Posterior vena cava (tissue), 2 donors: ENCODE measurements at regions not wholly inside any gene's neighbourhood (a gene's known extent, or its start where the extent isn't known, plus 50 kb on each side); places are given as distances from the start of the nearest gene placed in this dataset.
"Not testable (repeated sequence)": the region's sequence is repeated elsewhere in the genome, so short reads cannot be mapped to it uniquely, and the experiment has no call there.

Experiments used
- DNase-seq: peaks from one replicate; pipeline ENCODE4 v3.0.0-alpha.2; 2020; ENCODE audit warnings: low spot score
- intact Hi-C, 2 donors: fragments of 100-400 bp; cut with DNase I; formaldehyde crosslinking; loops; one replicate each; pipeline versions ENCODE4 v1.14.1 to v1.14.2; 2022 to 2023
- donor health status: DM: yes; HTN: yes; CAD: no.
- donor health status: DM: yes; HTN: yes; CAD: no.

GRCh38 chr7:126185959-126186580 is 1066.7 kb downstream of the GRM8 start:
- intact Hi-C loops: no loop called here
- DNase-seq: peak; percentile 48

DNA sequence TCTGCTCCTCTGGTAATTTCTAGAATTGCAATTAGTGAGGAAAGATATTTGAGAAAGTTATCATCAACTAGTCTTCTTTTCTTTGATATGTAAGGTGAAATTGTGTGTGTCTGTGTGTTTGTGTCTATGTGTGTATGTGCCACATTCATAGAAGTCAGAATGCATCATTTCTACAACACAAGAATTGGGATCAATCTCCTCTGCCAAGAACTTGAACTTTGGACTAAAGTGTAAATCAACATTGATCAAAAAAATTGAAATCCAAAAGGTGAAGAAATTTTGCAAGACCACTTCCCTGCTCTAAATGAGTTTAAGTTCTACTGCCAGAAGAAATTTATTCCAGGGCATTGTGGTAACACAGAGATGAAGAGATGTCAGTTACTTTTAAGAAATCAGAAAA is 1072.8 kb downstream of the GRM8 start:
- no peak for DNase-seq
- intact Hi-C loops: no loop called here

DNA sequence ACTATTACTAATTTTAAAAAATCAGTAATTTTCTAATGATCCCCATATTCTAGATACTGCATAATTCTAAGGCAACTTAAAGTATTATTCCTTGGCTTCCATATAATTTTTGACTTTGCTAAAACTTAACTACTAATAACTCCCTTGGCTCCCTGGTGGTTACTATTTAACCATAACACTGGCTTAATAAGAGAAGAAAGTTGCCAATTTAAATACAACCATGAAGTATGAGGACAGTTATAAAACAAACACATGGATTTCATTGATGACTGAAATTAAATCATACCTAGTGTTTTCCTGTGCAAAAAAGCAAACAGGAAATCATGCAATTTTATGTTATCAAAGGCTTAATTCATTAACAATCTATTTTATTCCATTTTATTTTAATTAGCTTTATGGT is 1073.9 kb downstream of the GRM8 start:
- intact Hi-C loops: no loop called here
- DNase-seq: no peak

GRCh38 chr7:126177782-126178181 is 1075.0 kb downstream of the GRM8 start:
- intact Hi-C loops: no loop called here
- DNase-seq: no peak

GRCh38 chr7:126166645-126167044 is 1086.1 kb downstream of the GRM8 start:
- no peak for DNase-seq
- intact Hi-C loops: loop anchor here in 1 of 2 donors (2.0 kb wide), 1 partner anchor 68 kb away; no protein-coding TSS in a partner anchor

GRCh38 chr7:126163647-126164046 is 1089.1 kb downstream of the GRM8 start:
- intact Hi-C loops: no loop called here
- no peak for DNase-seq

DNA sequence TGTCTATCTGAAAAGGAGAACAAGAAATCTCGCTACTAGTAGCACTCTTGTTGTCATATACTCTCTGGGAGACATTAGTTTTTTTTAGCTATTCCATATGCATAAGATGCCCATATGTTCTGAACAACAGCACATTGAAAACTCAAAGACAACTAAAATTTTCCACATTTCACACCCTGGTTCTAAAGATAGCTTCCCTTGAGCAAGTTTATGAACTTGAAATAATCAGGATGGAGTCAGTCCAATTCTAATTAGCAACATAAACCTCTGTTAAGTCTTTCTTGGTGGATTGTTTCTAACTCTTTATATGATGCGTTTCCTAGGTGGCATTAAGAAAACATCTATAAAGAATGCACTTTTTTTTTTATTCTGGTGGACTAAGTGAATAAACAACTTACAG is 1095.3 kb downstream of the GRM8 start:
- DNase-seq: no peak
- intact Hi-C loops: no loop called here

DNA sequence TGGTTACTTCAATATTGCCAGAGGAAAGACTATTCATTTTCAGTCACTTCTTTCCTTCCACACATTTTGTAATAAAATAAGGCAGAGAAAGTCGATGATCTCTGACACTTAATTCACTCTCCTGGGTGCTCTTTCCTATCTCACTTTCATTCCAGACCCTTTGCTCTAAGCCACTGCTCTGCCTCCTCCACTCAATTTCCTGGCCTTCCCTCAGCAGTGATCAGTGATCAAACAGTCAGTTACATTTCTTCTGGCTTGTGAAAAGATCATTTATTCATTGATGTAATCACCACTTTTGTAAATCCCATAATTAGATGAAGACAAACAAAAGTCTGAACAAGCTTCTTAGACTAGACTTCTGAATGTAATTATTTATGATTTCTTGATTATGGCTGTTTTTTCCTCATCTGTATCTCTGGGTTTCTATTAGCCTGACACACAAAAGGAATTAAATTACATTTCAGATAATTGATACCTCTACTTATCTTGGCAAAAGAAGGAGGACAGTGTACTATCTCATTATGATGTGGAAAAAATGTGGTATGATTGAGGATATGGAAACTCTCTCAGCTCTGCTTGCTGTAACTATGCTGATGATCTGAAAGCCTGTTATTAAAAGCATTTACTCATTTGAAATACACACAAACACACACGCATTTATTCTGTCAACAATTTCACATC is 1102.3 kb downstream of the GRM8 start:
- DNase-seq: no peak
- intact Hi-C loops: no loop called here

DNA sequence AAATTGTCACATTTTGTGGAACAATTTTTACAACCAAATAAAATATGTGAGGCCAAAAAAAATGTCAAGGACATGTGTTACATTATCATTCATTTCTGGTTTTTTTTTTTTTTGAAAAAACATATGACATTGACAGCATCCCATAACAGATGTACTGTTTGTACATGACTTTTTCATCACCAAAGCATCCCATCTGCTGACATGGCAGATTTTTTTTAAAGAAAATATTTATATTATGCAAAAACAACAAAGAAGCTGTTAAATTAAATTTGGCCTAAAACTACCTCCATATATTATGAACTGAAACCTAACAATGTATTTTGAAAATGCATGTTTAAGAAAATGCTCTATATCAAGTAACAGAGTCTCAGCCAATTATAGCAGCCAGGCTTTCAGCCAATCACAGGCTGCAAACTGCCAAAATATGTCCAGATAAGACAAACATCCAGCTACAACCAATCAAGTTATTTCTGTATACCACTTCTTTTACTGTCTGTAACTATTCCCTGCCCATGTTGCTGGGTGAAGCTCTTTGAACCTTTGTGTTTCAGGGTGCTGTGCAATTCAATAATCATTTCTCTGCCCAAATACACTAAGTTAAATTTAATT is 1111.8 kb downstream of the GRM8 start:
- intact Hi-C loops: no loop called here

DNA sequence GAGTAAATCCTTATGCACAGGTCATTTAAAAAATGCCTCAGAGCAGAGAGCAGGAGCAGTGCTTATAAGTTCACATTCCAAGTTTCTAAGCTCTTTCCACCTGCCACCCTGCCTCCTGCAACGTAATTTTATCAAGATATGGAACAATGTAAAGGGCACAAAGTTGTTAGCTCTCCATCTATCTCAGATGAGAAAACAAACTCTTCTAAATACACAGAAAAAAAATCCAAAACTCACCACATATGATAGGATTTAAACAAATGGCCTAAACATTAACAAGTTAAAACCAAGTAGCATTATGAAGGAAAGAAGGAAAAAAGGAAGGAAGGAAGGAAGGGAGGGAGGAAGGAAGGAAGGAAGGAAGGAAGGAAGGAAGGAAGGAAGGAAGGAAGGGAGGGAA is 1132.8 kb downstream of the GRM8 start:
- no peak for DNase-seq
- intact Hi-C loops: no loop called here

More for the DNA sequence above, 1111.8 kb downstream of the GRM8 start:
- DNase-seq: no peak

DNA sequence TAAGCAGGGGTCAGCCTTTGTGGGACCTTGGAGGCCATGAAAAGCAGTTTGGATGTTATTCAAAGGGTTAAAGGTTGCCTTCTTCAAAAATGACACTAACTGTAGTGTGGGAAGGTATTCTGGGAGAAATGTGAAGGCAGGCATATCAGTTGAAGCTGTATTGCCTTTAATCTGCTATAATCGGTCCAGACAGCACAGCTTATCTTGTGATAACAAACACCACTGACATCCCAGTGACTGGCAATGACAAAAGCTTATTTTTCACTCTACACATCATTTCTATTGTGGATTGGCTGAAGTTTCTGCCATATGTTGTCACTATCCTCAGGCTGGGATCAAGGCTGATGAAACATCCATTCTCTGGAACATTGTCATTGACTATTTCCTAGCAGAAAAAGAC is 1149.2 kb downstream of the GRM8 start:
- DNase-seq: no peak
- intact Hi-C loops: no loop called here

DNA sequence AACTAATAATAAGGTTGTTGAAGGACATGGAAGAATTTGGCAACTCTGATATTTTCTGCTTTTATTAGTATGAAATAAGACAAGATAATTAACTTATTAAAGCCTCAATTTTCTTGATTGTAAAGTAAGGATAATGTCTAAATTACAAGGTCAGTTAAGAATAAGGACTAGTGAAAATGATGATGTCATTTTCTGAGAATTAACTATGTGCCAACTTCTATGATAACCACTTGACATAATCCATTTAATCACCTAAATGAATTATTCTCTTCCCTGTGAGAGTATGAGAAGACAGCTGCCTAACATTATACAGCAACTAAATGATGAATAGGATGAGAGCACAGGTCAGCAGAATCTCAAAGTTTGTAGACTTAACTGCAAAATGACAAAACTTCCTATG is 1153.4 kb upstream of the POT1 start:
- DNase-seq: no peak
- intact Hi-C loops: no loop called here

- intact Hi-C loops: no loop called here
- DNase-seq: no peak
Observed at GRCh38 chr7:126079581-126079980, 1150.0 kb upstream of the POT1 start.

- DNase-seq: no peak
- intact Hi-C loops: no loop called here
Observed at GRCh38 chr7:126079151-126079550, 1149.5 kb upstream of the POT1 start.

GRCh38 chr7:126065766-126066165 is 1136.1 kb upstream of the POT1 start:
- DNase-seq: no peak

GRCh38 chr7:126057979-126058378 is 1128.4 kb upstream of the POT1 start:
- no peak for DNase-seq
- intact Hi-C loops: no loop called here

More at GRCh38 chr7:126065766-126066165, 1136.1 kb upstream of the POT1 start:
- intact Hi-C loops: no loop called here

GRCh38 chr7:126056613-126057012 is 1127.0 kb upstream of the POT1 start:
- intact Hi-C loops, DNase-seq: not testable (repeated sequence)

- DNase-seq: no peak
- intact Hi-C loops: no loop called here
Observed at GRCh38 chr7:126052229-126052628, 1122.6 kb upstream of the POT1 start.

DNA sequence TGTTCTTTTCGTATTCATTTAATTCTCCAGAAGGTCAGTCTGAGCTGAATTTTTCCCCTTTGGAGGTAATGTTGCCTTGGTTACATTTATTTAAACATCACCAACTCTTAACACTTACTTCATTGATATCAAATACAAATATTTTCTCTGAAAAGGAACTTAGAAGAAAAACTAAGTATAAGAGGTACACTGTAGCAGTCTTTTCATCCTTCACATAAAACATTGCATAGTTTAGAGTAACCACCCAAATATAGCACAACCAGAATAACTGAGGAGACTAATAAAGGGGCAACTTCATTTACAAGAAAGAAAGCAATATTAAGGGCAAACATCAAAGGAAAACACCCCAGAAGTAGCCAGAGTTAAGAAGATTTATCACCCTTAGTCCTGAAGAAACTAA is 1115.0 kb upstream of the POT1 start:
- DNase-seq: no peak
- intact Hi-C loops: no loop called here

GRCh38 chr7:126041472-126041871 is 1111.8 kb upstream of the POT1 start:
- no peak for DNase-seq
- intact Hi-C loops: no loop called here
